GM18502 (cell line): ENCODE measurements at regions not wholly inside any gene's neighbourhood (a gene's known extent, or its start where the extent isn't known, plus 50 kb on each side); places are given as distances from the start of the nearest gene placed in this dataset.
"Not testable (repeated sequence)": the region's sequence is repeated elsewhere in the genome, so short reads cannot be mapped to it uniquely, and the experiment has no call there.

ENCODE experiments used
- ATAC-seq: cut with Tn5 transposase; IDR thresholded peaks from one replicate; pipeline ENCODE4 v1.9.1; 2021; ENCODE audit warnings: mild to moderate bottlenecking; ENCODE audit not compliant: unreplicated experiment, poor library complexity

DNA sequence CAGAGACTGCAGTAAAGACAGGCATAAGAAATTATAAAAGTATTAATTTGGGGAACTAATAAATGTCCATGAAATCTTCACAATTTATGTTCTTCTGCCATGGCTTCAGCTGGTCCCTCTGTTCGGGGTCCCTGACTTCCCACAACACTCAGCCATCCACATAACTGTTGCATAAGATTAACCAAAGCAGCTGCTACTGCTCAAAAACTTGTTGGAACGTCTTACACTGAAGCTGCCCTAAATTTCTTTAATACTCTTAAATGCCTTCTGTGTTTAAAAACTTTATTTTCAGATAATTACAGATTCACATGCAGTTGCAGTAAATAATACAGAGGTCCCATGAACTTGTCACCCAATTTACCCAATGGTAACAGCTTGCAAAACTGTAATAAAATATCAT lies 193.1 kb upstream of the DTNA start:
- not testable (repeated sequence) for ATAC-seq

DNA sequence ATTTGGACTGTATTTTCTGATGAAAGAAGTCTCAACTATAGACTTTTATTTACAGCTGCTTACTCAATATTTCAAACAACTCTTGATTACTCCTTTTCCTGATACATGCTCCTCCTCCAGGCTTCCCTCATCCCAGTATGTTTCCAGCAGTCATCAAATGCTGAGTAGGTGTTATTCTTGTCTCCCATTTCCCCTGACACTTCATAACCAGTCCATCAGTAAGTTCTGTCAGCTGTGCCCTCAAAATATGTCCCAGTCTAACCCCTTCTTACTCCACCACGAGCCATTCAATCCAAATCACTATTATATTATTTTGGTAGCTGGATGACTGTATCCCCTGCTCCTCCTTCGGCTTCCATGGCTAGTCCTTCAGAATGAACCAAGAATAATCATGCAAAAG lies 189.1 kb upstream of the DTNA start:
- ATAC-seq: no peak

DNA sequence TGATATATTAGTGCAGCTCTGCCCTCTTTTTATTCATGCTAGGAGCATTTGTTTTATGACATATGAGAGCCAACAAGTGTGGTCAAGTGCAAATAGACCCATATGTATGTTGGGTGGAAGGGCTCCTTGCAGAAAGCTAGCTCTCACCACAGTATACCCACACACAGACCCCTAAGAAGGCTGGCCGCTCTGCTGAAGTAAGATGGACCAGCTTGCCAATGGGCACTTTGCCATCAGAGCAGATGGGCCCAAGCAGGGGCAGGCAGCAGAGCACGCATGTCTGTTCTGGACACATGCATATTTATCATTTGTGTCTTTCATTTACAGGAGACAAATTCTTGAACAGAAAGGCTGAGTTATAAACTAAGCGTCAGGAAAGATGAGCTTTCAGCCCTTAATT lies 187.5 kb upstream of the DTNA start:
- ATAC-seq: no peak

DNA sequence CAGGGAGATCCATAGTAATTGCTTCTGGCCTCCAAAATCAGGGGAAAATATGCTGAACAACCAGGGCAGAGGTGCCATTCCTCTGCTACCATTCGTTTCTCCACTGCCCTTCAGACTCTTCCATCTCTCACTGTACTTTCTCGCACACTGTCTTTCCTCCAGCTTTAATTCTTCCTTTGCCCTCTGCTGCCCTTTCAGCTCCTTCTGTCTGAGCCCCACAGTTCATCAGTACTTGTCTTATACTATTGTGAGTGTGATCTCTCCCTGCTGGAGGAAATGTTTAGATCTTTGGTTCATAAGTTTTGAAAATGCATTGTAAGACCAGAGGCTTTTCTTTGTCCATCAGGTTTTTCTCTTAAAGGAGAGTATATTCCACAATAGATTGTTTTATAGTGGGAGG lies 184.9 kb upstream of the DTNA start:
- ATAC-seq: no peak

DNA sequence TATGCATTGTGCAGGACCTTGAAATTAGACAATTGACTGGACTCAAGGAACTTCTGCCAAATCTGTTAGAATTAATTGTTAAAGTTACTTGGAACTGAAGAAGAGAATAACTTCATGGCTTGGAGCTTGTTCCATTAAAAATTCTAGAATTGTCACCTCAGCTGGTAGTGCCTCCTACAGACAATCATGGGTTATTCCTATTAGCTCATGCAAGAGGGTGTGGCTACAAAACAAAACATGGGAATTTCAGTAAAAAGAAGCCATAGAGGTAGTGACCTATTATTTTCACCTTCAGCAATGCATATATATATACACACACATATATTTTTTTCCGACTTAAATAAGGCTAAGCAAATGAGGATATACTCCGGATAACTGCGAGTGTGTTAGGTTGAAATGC lies 181.9 kb upstream of the DTNA start:
- no peak for ATAC-seq

DNA sequence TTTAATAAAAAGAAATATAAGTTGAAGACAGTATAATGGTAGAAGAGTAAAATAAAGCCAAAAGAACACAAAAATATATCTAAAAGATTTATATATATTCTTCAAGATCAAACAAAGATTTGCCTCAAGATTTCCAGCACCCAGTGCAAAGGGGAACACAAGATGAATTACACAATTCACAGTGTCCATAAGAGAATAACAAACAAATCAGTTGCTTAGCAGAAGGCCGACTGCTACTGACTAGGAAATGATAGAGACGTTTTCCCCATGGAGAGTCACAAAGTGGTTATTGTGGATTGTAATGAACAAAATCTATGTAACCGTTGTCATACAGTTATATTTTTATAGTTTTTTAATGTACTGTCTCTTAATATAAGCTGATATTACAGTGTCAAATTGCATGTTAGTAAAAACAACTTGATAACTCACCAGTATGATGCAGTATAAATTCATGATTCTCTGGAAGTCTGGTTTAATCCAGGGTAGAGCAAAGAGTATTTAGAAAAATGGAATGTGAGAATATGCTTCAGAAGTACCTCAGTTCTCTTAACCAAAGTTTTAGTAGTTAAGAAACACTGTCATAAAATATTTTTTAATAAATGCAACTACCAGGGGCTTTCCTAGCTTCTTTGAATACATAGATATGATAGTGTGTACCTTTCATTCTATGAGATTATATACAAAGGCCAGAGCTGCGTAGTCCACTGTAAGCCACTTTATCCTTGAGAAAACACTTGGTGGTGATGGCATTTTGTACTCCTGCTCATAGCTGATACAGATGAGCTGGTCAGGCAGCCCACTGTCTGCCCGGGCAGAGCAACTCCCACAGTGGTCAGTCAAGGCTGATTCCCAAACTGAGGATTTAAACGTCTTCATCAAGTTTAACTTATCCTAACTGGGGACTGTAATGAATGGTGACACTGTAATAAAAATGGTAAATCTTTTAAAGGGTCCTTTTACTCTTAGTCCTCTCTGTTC lies 180.5 kb upstream of the DTNA start:
- no peak for ATAC-seq

DNA sequence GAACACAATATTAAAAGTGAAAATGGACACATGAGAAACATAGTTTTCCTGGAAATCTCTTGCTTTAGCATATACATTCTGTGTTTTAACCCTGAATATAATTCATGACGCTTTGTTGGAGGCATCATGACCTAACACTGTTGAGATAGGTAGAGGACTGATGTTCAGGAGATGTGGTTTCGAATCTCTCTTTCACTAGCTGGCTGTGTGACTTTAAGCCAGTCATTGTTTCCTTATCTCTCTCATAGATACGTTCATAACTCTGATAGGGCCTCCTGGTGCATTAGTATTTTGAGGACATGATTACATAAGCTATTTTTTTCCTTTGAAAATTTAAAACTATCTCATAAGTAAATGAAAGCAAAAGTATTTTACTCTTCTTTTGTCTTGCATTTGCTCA lies 179.0 kb upstream of the DTNA start:
- ATAC-seq: no peak

DNA sequence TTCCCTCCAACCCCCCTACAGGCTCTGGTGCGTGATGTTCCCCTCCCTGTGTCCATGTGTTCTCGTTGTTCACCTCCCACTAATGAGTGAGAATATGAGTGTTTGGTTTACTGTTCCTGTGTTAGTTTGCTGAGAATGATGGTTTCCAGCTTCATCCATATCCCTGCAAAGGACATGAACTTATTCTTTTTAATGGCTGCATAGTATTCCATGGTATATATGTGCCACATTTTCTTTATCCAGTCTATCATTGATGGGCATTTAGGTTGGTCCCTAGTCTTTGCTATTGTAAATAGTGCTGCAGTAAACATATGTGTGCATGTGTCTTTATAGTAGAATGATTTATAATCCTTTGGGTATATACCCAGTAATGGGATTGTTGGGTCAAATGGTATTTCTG lies 175.5 kb upstream of the DTNA start:
- ATAC-seq: not testable (repeated sequence)

DNA sequence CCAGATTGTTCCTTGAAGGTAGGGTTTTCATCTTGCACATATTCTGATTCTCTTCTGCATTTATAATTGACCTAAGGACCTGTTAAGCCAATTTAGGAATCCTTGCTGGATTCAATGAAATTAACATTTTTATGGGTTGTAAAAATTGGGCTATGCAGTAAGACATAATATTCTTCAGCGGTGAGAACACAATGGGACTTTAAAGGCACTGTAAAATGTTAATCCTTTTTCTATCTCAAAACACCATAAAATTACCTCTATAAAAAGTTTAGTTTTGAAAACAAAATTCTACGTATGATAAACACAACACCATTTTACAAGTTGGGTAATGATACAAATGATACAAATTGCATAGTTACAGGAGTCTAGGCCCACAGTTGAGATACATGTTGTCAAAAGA lies 169.2 kb upstream of the DTNA start:
- ATAC-seq: no peak

DNA sequence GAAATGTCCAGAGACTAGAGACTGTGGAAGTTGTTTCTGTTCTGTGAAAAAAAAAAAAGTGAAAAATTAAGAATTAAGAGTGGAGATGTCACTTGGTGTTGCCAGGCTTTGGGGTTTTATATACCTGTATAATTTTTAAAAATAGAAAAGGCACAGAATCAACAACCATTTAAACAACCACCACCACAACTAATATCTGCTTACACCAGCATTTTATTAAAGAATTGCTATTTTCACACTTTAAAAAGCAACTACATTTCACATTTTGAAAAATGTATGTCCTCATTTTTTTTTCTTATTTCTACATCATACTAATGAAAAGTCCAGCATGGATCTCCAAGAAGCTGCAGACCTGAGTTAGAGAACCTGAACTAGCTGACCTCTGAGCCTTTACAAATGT lies 167.5 kb upstream of the DTNA start:
- ATAC-seq: no peak

DNA sequence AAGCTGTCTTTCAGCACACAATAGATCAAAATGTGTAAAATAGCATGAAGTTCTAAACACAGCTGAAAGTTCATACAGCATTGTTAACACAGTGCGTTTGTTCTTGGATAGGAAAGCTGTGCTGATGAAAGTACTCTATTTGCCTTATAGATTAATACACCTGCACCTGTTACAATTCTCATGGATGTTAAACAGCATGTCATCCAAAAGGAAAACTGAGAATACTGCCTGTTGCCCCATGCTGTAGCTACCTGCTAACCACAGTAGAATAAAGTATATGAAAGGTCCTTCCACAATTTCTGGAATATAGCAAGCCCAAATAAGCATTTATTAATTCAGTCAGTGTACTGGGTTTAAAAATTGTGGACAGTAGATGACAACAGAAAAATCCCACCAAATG lies 166.7 kb upstream of the DTNA start:
- no peak for ATAC-seq

DNA sequence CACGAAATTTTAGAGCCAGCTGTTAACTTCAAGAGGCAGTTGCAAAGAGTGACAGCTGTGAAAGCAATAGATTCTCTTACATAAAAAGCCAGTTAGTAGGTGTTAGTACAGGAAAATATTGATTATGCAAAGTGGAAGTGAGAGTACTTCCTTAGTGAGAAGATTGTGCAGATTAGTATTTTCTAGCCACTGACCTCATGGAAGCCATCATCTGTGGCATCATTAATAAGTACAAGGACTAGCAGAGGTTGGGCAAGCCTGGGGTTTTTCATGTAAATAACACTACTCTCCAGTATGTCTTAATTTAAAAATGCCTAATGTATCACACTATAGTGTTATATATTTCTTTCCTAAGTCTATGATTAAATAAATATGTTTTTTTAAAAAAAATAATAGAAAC lies 166.2 kb upstream of the DTNA start:
- no peak for ATAC-seq

DNA sequence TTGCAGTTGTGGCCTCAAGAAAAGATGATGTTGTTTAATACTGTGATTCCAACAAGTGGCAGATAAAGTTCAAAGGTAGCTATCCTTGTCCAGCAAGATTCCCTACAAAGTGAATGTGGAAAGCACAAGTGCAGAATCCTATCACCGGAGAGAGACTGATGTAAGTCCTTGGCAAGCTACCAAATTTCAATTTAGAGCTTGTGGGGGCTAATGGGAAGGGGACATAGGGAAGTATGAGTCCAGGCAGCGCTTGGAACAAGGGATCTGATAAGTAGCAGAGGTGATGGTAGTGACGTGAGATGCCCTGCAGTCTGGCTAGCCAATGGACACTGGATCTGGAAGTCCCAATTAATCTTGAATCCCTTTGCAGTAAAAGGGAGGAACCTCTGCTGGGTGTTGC lies 165.2 kb upstream of the DTNA start:
- ATAC-seq: no peak

DNA sequence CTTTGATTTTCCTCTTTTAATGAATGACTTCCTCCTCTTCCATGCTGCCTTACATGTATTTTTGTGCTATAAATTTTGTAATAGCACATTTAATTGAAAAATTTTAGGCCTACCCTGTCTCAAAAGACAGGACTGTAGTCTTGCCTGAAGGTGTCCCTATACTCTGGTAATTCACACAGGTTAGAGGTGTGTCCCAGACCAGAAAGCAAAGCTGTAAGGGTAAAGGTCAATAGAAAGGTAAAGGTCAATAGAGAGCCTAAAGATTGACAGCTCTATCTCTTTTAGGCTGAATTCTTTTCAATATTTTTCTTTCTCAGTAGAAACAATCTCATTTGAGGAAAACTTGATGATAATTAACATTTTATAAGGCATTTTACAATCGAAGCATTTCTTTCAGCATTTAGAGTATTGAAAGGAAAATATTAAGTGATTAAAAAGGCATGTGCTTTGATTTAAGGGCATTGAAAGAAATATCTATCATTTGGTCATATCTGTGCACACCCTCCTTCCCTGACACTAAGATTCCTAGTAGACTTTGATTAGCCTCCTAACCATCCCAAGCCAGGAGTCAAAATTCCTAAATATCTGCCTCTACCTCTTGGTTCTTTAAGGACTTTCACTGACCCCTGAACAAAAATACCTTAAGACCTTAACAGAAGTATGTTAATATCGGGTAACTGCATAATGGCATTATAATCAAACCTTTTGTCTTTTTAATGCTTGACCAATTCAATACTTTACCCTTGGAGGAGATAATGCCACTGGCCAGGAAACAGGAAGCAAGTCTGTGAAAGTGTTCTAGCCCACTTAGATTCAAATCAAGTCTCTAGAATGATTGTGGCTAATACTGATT lies 161.8 kb upstream of the DTNA start:
- no peak for ATAC-seq

DNA sequence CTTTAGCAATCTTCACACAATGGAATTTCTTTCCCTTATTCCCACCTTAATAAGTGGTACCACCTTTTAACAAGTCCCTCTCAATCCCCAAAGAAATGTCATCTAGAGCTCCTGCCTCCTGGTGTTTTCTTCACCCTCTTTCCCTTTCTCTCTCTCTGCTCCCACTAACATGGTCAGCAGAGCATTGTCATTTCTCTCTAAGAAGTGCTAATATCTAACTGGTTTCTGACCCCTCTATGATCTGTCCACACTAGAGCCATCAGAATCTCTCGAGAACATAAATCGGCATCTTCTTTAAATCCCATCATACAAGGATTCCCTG lies 161.2 kb upstream of the DTNA start:
- ATAC-seq: no peak

DNA sequence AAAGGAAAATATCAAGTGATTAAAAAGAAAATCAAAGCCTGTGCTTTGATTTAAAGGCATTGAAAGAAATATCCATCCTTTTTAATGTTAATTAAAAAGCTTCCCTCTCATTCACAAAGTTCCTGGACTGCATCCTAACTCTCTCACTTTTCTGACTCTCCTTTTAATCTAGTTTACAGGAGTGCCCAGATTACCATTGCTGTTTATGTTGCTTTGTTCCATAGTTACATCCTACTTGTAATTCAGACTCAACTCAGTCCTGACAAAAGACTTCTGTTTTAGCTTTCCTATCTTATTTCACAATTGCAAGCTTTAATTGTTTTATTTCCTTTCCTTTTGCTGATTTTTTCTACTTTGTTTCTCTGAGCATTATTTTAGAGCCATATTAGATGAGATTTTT lies 160.7 kb upstream of the DTNA start:
- no peak for ATAC-seq

DNA sequence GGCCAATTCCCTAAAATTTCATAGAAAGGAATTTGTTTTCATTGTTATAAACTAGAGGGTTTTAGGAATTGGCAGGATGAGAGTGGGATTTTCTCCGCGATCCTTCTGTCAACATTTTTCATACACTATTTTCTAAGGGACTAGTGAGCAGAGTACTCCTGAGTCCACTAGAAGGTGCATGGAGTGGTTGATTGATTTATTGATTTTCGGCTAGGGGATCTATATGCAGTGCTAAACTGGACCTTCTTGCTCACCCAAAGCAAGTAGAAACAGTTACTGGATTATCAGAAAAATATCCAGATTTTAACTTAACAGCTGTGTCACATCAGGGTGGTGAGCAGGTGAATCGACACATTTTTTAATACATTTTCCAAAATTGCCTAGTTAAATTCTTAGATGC lies 159.9 kb upstream of the DTNA start:
- ATAC-seq: no peak

DNA sequence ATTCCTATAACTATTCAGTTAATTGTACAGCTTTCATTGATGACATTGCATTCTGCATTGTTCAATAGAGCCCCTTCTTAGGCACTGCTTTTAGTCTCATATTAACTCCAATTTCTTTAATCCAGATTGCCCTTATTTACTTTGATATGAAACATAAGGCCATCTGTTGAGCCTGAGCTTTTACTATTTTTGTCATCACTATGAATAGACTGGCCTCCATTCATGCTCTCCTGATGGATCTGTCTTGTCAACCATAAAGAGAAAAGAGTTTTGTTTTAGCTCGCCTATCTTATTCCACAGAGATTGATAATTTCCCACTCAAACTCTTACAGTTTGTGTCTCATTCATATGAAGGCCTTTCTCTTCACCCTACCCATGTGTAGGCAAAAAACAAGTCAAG lies 159.2 kb upstream of the DTNA start:
- ATAC-seq: no peak

DNA sequence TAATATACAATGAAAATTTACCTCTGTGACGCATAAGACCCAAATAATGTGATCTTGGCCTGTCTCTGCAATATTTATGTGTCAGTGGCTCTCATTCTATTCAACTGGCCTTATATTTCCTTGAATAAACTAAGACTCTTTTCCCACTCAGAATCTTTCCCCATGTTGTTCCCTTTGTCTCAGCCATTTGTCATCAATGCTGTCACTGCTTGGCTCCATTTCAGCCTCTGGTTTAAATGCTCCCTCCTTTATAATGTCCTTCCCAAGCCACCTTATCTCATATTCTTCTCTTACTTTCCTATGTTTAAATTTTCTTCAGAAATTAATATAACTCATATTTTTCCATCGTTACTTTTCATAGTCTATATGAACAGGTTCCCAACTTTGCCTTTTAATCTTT lies 158.3 kb upstream of the DTNA start:
- no peak for ATAC-seq

DNA sequence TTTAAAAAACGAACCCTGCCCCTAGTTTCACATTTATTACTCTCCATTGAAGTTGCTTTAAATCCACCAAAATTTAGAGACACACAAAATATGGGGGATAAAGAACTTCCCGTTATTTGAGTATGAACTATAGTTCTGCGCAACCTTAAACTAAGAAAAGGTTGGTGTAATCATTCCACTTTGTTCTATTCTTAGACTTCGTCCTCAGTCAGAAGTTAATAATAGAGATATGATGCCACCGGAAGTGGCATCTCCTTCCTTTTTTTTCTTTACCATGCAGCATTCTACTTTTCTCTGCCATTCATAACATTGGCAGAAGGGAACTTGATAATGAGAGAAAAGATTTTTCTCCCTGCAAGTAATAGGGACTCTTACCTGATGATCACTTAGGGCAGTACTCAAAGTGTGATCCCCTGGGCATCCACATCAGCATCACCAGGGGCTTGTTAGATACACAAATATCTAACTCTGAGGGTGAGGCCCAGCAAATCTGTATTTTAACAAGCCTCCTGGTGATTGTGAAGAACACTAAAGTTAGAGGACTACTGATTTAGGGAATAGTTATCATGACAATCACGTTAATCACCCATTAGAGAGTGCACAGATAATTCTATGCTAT lies 147.7 kb upstream of the DTNA start:
- ATAC-seq: no peak

DNA sequence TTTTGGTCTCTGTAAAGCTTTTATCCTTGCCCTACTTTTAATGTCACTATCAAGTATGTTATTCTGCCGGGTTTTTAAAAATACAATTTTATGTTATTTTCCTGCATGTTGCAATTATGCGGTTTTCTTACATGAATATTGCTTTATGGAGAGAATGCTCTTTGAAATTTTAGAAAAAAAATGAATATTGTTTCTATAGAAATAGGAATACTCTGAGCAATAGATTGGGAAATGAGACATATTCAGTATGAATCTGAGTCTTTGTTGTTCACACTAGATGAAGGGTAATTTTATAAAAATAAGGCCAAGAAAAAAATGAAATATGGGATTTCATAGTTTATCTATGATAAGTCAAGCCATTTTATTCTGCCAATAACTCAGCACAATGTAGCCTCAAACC lies 142.2 kb upstream of the DTNA start:
- ATAC-seq: no peak
